EL (cell line): ENCODE measurements at regions not wholly inside any gene's neighbourhood (a gene's known extent, or its start where the extent isn't known, plus 50 kb on each side); places are given as distances from the start of the nearest gene placed in this dataset.

Experiments used
- DNase-seq: peaks from one replicate; pipeline ENCODE4 v3.0.0-alpha.2; 2016

GRCh38 chr6:117169064-117169665 lies 96.2 kb upstream of the VGLL2 start:
- DNase-seq, result peak; percentile 4

GRCh38 chr6:117169781-117170281 lies 95.5 kb upstream of the VGLL2 start:
- peak; percentile 28 for DNase-seq

GRCh38 chr6:117174835-117175360 lies 90.5 kb upstream of the VGLL2 start:
- DNase-seq, result no peak

- peak; percentile 17 for DNase-seq
These were observed 76.6 kb upstream of the VGLL2 start for GRCh38 chr6:117188627-117189201.

- DNase-seq, result no peak
These were observed 74.3 kb upstream of the VGLL2 start for GRCh38 chr6:117191009-117191408.

- DNase-seq, result no peak
These were observed 73.9 kb upstream of the VGLL2 start for GRCh38 chr6:117191448-117191847.

GRCh38 chr6:117194271-117194670 lies 71.1 kb upstream of the VGLL2 start:
- no peak for DNase-seq

- DNase-seq, result no peak
These were observed 70.4 kb upstream of the VGLL2 start for GRCh38 chr6:117194978-117195377.

GRCh38 chr6:117195728-117196127 lies 69.6 kb upstream of the VGLL2 start:
- no peak for DNase-seq

GRCh38 chr6:117200067-117200466 lies 65.3 kb upstream of the VGLL2 start:
- DNase-seq, result no peak

GRCh38 chr6:117204903-117205302 lies 60.5 kb upstream of the VGLL2 start:
- DNase-seq, result no peak

GRCh38 chr6:117205876-117206275 lies 59.5 kb upstream of the VGLL2 start:
- DNase-seq, result peak; percentile 21

- DNase-seq, result no peak
These were observed 58.8 kb upstream of the VGLL2 start for GRCh38 chr6:117206522-117206921.

GRCh38 chr6:117206944-117207687 lies 58.2 kb upstream of the VGLL2 start:
- DNase-seq, result peak; percentile 23

GRCh38 chr6:117210279-117210678 lies 55.1 kb upstream of the VGLL2 start:
- no peak for DNase-seq

- no peak for DNase-seq
These were observed 49.8 kb upstream of the VGLL2 start for GRCh38 chr6:117215353-117216090.
